ENCODE measurements at regions not wholly inside any gene's neighbourhood (a gene's known extent, or its start where the extent isn't known, plus 50 kb on each side); places are given as distances from the start of the nearest gene placed in this dataset.

- no peak for TF ChIP-seq ZNF133 (tag by site-specific recombination; IDR thresholded peaks at IDR 0.05)
- TF ChIP-seq CTCF (tag by site-specific recombination; IDR thresholded peaks at IDR 0.05), result no peak
These were observed 109.5 kb upstream of the RAP1B start for GRCh38 chr12:68501226-68501625.

Data from HEK293 (cell line).